ENCODE measurements at regions not wholly inside any gene's neighbourhood (a gene's known extent, or its start where the extent isn't known, plus 50 kb on each side); places are given as distances from the start of the nearest gene placed in this dataset.
"Not testable (repeated sequence)": the region's sequence is repeated elsewhere in the genome, so short reads cannot be mapped to it uniquely, and the experiment has no call there.

GRCh38 chr12:88720785-88721650 is 140.7 kb upstream of the KITLG start:
- DNase-seq (ENCODE audit: low read depth, low spot score) = no peak

GRCh38 chr12:88720231-88720630 is 140.0 kb upstream of the KITLG start:
- no peak for DNase-seq (ENCODE audit: low read depth, low spot score)

GRCh38 chr12:88717188-88717587 is 136.9 kb upstream of the KITLG start:
- DNase-seq (ENCODE audit: low read depth, low spot score) = no peak

- no peak for DNase-seq (ENCODE audit: low read depth, low spot score)
Measured at GRCh38 chr12:88716240-88716639, 136.0 kb upstream of the KITLG start.

- no peak for DNase-seq (ENCODE audit: low read depth, low spot score)
Measured at GRCh38 chr12:88715673-88716072, 135.4 kb upstream of the KITLG start.

- DNase-seq (ENCODE audit: low read depth, low spot score) = not testable (repeated sequence)
Measured at GRCh38 chr12:88714263-88714882, 134.1 kb upstream of the KITLG start.

GRCh38 chr12:88707800-88708199 is 127.5 kb upstream of the KITLG start:
- no peak for DNase-seq (ENCODE audit: low read depth, low spot score)

GRCh38 chr12:88706286-88706685 is 126.0 kb upstream of the KITLG start:
- no peak for DNase-seq (ENCODE audit: low read depth, low spot score)

GRCh38 chr12:88703790-88704189 is 123.5 kb upstream of the KITLG start:
- no peak for DNase-seq (ENCODE audit: low read depth, low spot score)

GRCh38 chr12:88698471-88698870 is 118.2 kb upstream of the KITLG start:
- no peak for DNase-seq (ENCODE audit: low read depth, low spot score)

GRCh38 chr12:88693837-88694445 is 113.7 kb upstream of the KITLG start:
- no peak for DNase-seq (ENCODE audit: low read depth, low spot score)

- DNase-seq (ENCODE audit: low read depth, low spot score) = no peak
Measured at GRCh38 chr12:88691811-88692210, 111.5 kb upstream of the KITLG start.

- no peak for DNase-seq (ENCODE audit: low read depth, low spot score)
Measured at GRCh38 chr12:88684610-88685009, 104.3 kb upstream of the KITLG start.

- no peak for DNase-seq (ENCODE audit: low read depth, low spot score)
Measured at GRCh38 chr12:88684170-88684569, 103.9 kb upstream of the KITLG start.

- DNase-seq (ENCODE audit: low read depth, low spot score) = no peak
Measured at GRCh38 chr12:88683628-88684027, 103.4 kb upstream of the KITLG start.

- no peak for DNase-seq (ENCODE audit: low read depth, low spot score)
Measured at GRCh38 chr12:88681271-88681670, 101.0 kb upstream of the KITLG start.

GRCh38 chr12:88677464-88677863 is 97.2 kb upstream of the KITLG start:
- DNase-seq (ENCODE audit: low read depth, low spot score) = no peak

GRCh38 chr12:88667615-88668014 is 87.3 kb upstream of the KITLG start:
- not testable (repeated sequence) for DNase-seq (ENCODE audit: low read depth, low spot score)

- DNase-seq (ENCODE audit: low read depth, low spot score) = no peak
Measured at GRCh38 chr12:88665071-88665470, 84.8 kb upstream of the KITLG start.

- no peak for DNase-seq (ENCODE audit: low read depth, low spot score)
Measured at GRCh38 chr12:88662961-88663360, 82.7 kb upstream of the KITLG start.

- no peak for DNase-seq (ENCODE audit: low read depth, low spot score)
Measured at GRCh38 chr12:88662093-88662492, 81.8 kb upstream of the KITLG start.

GRCh38 chr12:88658009-88658408 is 77.7 kb upstream of the KITLG start:
- no peak for DNase-seq (ENCODE audit: low read depth, low spot score)

GRCh38 chr12:88650715-88651114 is 70.4 kb upstream of the KITLG start:
- DNase-seq (ENCODE audit: low read depth, low spot score) = no peak
